OCI-LY3 (cell line): ENCODE measurements at regions not wholly inside any gene's neighbourhood (a gene's known extent, or its start where the extent isn't known, plus 50 kb on each side); places are given as distances from the start of the nearest gene placed in this dataset.

ENCODE experiments used
- CTCF ChIP-seq: fragments of 200-600, 300-600 bp; sonication (generic); IDR thresholded peaks from 2 replicates; pipeline ENCODE4 v1.5.1; 2014; ENCODE audit warnings: antibody characterized with exemption, low read length, low read depth
- EZH2phosphoT487 ChIP-seq: fragments of 200-600 bp; shearing (Covaris generic); IDR thresholded peaks from 2 replicates; pipeline ENCODE4 v1.6.1; 2018; ENCODE audit warnings: antibody characterized with exemption, mixed run types, low read depth

DNA sequence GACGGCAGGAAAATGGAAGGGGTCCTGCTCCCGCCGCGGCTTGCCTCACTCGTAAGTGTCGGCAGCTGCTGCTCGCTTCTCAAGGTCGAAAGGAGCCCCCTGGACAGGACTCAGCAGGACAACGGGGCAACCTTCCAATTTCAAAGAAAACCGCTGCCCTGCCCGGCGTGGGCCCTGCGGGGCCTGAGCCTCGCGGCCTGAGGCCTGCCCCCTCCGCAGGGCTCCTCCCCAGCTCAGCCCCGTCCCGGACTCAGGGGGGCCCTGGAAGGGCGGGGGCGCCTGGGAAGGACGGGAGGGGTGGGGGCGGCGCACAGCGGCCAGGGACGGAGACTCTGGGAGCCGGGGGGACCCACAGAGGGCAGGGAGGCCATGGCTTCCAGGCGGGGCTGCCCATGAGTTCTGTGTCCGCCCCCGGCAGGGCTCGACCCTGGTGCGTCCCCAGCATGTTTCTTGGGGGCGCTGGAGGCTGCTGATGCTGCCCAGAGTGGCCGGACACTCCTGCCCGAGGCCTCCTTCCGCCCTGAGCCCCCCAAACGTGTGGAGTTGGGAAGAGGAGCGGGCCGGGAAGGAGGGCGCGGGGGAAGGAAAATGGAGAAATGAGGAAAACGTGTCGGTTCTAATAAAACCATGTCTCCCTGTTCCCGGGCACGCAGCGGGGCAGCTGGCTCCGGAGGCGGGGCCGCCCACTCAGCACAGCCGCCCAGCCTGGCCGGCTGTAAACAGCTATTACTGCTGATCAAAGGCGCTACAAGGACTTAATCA is 114.6 kb downstream of the DLL1 start:
- TF ChIP-seq CTCF, result no peak
- TF ChIP-seq EZH2phosphoT487, result no peak
